Calu3 (cell line): ENCODE measurements at regions not wholly inside any gene's neighbourhood (a gene's known extent, or its start where the extent isn't known, plus 50 kb on each side); places are given as distances from the start of the nearest gene placed in this dataset.
A peak's percentile ranks its signal among the peaks of the same experiment; 100 is the strongest.

Experiments
- BruUV-seq: library from RNA; stranded (reverse); fragments of 400-500 nt; replicated peaks from 2 replicates; lab custom pipeline; 2021; lab: Mats Ljungman, UMichigan
- CTCF ChIA-PET: fragments of 300-600 bp; sonication (Branson Sonifier 250); formaldehyde crosslinking; loops from one replicate; lab custom pipeline; 2022; ENCODE audit warnings: antibody characterized with exemption; lab: Charles Lee
- DNase-seq: peaks from one replicate; pipeline ENCODE4 v3.0.0; 2022
- H3K27ac Mint-ChIP-seq: one replicate; pipeline ENCODE4 v1.8.0; 2022; ENCODE audit warnings: mixed read lengths; ENCODE audit not compliant: unreplicated experiment
- H3K27me3 Mint-ChIP-seq: one replicate; pipeline ENCODE4 v1.8.0; 2022; ENCODE audit warnings: mixed read lengths; ENCODE audit not compliant: unreplicated experiment
- H3K36me3 Mint-ChIP-seq: one replicate; pipeline ENCODE4 v1.8.0; 2022; ENCODE audit warnings: mild to moderate bottlenecking, moderate library complexity, mixed read lengths; ENCODE audit not compliant: insufficient read depth, unreplicated experiment
- H3K4me1 Mint-ChIP-seq: one replicate; pipeline ENCODE4 v1.8.0; 2022; ENCODE audit warnings: mild to moderate bottlenecking, low read depth, mixed read lengths; ENCODE audit not compliant: unreplicated experiment
- H3K4me3 Mint-ChIP-seq: one replicate; pipeline ENCODE4 v1.8.0; 2022; ENCODE audit warnings: mild to moderate bottlenecking, low read depth, moderate library complexity, mixed read lengths; ENCODE audit not compliant: unreplicated experiment
- H3K9me3 Mint-ChIP-seq: one replicate; pipeline ENCODE4 v1.8.0; 2022; ENCODE audit warnings: low read depth, mixed read lengths; ENCODE audit not compliant: unreplicated experiment
- intact Hi-C: fragments of 100-400 bp; cut with micrococcal nuclease; formaldehyde crosslinking; loops from one replicate; pipeline ENCODE4 v1.10.0; 2022; ENCODE audit not compliant: unreplicated experiment
- TF ChIP-seq, protein P1 (sequence below): fragments of 200-600 bp; IDR thresholded peaks from one replicate; pipeline ENCODE4 v1.8.0; 2022; ENCODE audit warnings: antibody characterized with exemption; ENCODE audit not compliant: unreplicated experiment

DNA sequence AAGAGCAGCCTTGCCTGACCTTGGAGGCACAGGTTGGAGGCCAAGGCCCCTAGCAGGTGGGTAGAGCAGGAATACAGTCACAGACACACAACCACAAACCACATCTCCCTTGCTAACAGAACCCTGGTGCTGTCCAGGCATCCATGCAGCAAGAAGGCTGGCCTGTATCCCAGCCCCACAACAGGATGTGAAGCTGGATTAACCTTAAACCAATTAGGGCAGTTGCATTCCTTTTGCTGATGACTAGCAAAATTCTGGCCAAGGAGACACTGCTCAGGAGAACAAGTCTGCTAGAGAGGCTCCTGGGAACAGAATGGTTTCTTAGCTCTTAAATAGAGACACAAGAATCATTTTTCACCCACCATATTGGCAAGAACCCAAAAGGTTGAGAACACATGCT, 97.8 kb downstream of the C5orf15 start:
- H3K4me1 Mint-ChIP-seq, result no peaks in the 10 kb centered on the region
- intact Hi-C loops, result no loop called here
- DNase-seq, result no peak
- peaks cover 61% of the 10 kb centered on the region for H3K27me3 Mint-ChIP-seq
- no peaks in the 10 kb centered on the region for H3K36me3 Mint-ChIP-seq
- no peak overlapping the region for H3K4me3 Mint-ChIP-seq
- H3K27ac Mint-ChIP-seq, result no peak overlapping the region
- H3K9me3 Mint-ChIP-seq, result peaks cover 2% of the 10 kb centered on the region
- CTCF ChIA-PET, result interaction anchor here (0.5 kb wide), 1 partner anchor 156 kb away, joined by 3 read pairs; no protein-coding TSS in a partner anchor
- no TSS peak for BruUV-seq
- TF ChIP-seq, protein P1, sequence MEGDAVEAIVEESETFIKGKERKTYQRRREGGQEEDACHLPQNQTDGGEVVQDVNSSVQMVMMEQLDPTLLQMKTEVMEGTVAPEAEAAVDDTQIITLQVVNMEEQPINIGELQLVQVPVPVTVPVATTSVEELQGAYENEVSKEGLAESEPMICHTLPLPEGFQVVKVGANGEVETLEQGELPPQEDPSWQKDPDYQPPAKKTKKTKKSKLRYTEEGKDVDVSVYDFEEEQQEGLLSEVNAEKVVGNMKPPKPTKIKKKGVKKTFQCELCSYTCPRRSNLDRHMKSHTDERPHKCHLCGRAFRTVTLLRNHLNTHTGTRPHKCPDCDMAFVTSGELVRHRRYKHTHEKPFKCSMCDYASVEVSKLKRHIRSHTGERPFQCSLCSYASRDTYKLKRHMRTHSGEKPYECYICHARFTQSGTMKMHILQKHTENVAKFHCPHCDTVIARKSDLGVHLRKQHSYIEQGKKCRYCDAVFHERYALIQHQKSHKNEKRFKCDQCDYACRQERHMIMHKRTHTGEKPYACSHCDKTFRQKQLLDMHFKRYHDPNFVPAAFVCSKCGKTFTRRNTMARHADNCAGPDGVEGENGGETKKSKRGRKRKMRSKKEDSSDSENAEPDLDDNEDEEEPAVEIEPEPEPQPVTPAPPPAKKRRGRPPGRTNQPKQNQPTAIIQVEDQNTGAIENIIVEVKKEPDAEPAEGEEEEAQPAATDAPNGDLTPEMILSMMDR, result no peak

DNA sequence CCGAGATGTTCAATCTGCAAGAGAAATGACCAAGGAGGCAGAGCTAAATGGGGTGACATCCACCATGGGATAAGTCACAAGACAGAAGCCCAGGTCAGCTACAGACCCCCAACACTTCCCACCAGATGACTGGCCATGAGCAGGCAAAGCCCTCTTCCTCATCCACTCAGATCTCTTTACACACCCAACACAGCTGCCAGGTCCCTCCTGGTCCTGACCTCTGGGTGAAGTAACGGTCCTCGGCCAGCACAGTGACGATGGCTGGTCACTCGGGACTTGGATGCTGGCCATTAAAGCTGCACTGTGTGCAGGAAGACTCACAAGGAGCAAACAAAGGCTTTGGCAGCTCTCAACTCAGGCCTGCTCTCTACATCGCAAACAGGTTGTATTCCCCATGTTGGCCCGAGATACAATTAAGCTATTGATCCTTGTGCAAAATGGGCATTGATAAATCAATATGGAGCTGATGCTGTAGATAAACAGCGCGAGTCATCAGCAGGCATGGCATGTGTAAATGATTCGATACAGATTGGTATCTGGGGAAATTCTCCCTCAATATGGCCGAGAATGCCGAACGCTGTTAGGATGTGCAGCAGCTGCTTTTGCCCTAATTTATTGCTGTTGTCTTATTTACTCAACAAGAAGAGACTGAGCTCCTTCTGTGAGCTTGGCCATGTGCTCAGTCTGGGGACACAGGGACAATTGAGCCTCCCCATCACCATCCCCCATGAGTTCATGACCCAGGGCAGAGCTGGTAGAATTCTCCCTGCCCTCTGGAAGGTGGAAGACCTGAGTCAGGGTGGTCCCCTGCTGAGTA, 98.7 kb downstream of the C5orf15 start:
- CTCF ChIA-PET, result interaction anchor here (0.6 to 1.3 kb wide), 5 partner anchors 10 to 683 kb away, joined by 3 to 6 read pairs (median 4); no protein-coding TSS in a partner anchor
- no peak overlapping the region for H3K4me3 Mint-ChIP-seq
- no peaks in the 10 kb centered on the region for H3K36me3 Mint-ChIP-seq
- intact Hi-C loops, result loop anchor here (2.0 to 10.0 kb wide), 3 partner anchors 317 to 757 kb away; no protein-coding TSS in a partner anchor
- TF ChIP-seq, protein P1, result no peak
- H3K27ac Mint-ChIP-seq, result no peak overlapping the region
- peaks cover 61% of the 10 kb centered on the region for H3K27me3 Mint-ChIP-seq
- no peak for DNase-seq
- no peaks in the 10 kb centered on the region for H3K4me1 Mint-ChIP-seq
- BruUV-seq, result no TSS peak
- no peaks in the 10 kb centered on the region for H3K9me3 Mint-ChIP-seq

DNA sequence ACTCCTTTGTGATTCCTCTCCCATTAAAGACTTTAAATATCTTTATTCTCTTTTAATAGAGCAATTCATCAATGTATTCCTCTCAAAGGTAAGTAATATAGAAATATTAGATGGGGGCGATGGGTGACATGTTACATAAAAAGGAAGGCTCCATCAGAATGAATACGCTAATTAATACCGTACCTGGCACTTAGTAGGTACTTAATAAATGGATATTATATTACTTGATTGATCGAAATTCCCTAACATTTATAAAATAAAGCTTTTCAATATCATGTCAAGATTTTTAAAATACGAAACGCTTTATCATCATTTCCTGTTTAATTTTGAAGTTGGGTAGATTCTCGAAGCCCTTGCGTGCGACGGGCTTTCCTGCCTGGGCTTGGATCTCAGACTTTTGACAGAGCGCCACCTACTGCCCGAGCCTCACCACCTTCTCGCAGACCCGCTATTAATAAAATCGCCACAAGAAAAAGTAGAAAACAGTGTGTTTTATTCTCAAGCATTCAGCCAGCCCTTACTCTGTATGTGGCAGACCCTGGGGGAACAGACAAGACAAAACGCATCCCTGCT, 99.4 kb downstream of the C5orf15 start:
- intact Hi-C loops, result loop anchor here (2.0 to 10.0 kb wide), 3 partner anchors 316 to 757 kb away; no protein-coding TSS in a partner anchor
- H3K27ac Mint-ChIP-seq, result no peak overlapping the region
- H3K4me1 Mint-ChIP-seq, result no peaks in the 10 kb centered on the region
- no TSS peak for BruUV-seq
- no peaks in the 10 kb centered on the region for H3K36me3 Mint-ChIP-seq
- no peak overlapping the region for H3K4me3 Mint-ChIP-seq
- TF ChIP-seq, protein P1, result peak; percentile 81
- DNase-seq, result peak; percentile 84
- H3K9me3 Mint-ChIP-seq, result no peaks in the 10 kb centered on the region
- CTCF ChIA-PET, result interaction anchor here (1.0 to 1.3 kb wide), 4 partner anchors 11 to 445 kb away, joined by 3 to 4 read pairs (median 4); no protein-coding TSS in a partner anchor
- peaks cover 63% of the 10 kb centered on the region for H3K27me3 Mint-ChIP-seq

GRCh38 chr5:133867851-133868545, 100.4 kb downstream of the C5orf15 start:
- CTCF ChIA-PET, result interaction anchor here (1.1 kb wide), 1 partner anchor 446 kb away, joined by 3 read pairs; no protein-coding TSS in a partner anchor
- no TSS peak for BruUV-seq
- Mint-ChIP-seq H3K4me1 (no peaks in the 10 kb centered on the region), H3K4me3 (no peak overlapping the region), H3K27ac (no peak overlapping the region), H3K27me3 (peaks cover 73% of the 10 kb centered on the region), H3K36me3 (no peaks in the 10 kb centered on the region), H3K9me3 (no peaks in the 10 kb centered on the region)
- TF ChIP-seq, protein P1, result no peak
- no peak for DNase-seq
- intact Hi-C loops, result loop anchor here (2.0 to 10.0 kb wide), 3 partner anchors 315 to 756 kb away; no protein-coding TSS in a partner anchor
